GM10266 (cell line): ENCODE measurements at regions not wholly inside any gene's neighbourhood (a gene's known extent, or its start where the extent isn't known, plus 50 kb on each side); places are given as distances from the start of the nearest gene placed in this dataset.

Experiments used
- DNase-seq: peaks from one replicate; pipeline ENCODE4 v3.0.0; 2012; ENCODE audit errors: extremely low spot score
- TF ChIP-seq, protein P1 (sequence below): IDR thresholded peaks from 2 replicates; pipeline ENCODE4 v1.5.1; 2012; ENCODE audit warnings: mild to moderate bottlenecking, low read depth; ENCODE audit not compliant: control insufficient read depth, insufficient read depth; ENCODE audit errors: missing control alignments

DNA sequence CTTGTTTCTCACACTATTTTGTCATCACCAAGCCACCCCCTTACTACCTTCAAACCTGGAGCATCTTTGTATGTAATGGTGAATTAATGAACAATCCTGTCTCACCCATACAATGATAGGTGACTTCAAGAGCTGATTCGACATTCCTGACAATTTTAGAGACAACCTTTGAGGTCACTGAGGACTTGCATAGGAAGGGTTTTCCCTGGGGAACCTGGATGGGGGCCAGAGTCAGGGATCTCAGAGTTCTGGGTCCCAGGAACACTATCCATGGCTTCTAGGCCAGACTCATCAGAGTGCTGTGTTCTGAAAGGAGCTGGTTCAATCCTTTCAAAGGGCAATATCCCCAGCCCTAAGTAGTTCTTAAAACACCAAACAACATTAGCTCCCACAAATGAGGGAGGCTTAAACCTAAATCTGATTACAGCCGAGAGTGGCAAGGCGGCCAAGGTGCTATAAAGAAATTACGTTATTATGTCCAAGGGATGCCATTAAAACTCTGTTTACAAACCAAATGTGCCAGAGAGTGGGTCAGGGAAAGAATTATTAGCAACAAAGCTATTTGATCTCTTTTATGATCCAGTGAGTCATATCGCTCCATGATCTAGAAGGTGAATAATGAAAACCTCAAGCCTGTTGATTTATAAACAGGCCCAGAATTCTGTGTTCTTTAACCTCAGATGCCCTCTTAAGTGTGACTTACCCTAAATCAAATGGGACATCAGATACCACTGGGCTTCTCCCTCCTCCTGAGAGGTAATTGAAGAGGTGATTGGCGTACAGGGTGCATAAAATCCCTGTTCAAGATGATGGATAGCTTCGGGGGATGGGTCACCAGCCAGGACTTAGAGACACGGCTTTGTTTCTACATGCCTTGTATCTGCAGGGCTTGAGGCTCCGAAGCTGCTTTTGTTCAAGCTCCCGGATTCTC lies 230.2 kb upstream of the TBX3 start:
- TF ChIP-seq, protein P1, sequence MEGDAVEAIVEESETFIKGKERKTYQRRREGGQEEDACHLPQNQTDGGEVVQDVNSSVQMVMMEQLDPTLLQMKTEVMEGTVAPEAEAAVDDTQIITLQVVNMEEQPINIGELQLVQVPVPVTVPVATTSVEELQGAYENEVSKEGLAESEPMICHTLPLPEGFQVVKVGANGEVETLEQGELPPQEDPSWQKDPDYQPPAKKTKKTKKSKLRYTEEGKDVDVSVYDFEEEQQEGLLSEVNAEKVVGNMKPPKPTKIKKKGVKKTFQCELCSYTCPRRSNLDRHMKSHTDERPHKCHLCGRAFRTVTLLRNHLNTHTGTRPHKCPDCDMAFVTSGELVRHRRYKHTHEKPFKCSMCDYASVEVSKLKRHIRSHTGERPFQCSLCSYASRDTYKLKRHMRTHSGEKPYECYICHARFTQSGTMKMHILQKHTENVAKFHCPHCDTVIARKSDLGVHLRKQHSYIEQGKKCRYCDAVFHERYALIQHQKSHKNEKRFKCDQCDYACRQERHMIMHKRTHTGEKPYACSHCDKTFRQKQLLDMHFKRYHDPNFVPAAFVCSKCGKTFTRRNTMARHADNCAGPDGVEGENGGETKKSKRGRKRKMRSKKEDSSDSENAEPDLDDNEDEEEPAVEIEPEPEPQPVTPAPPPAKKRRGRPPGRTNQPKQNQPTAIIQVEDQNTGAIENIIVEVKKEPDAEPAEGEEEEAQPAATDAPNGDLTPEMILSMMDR = no peak
- DNase-seq = no peak

DNA sequence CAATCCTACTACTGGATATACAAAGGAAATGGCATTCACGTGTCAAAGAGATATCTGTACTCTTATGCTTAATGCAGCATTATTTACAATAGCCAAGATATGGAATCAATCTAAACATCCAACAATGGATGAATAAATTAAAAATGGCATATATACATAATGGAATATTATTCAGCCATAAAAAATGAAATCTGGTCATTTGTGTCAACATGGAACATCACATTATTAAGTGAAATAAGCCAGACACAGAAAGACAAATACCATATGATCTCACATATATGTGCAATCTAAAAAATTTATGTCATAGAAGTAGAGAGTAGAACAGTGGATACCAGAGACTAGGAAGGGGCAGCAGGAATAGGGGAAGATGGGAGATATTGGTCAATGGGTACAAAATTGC lies 228.8 kb upstream of the TBX3 start:
- DNase-seq = no peak
- TF ChIP-seq, protein P1 = no peak

DNA sequence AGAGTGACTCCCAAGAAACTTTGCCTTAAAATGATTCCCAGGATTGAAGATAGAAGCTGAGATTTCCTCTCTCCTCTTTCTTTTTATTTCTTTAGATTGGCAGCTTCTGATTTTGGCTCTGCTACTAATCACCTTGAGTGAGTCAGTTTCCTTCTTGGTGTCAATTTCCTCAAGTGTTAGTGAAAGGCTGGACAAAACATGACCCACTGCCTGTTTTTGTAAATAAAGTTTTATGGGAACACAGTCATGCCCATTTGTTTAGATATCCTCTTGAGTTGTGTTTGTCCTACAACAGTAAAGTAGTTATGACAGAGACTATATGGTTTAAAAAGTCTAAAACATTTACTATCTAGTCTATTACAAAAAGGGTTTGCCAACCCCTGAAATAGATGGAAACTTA lies 227.2 kb upstream of the TBX3 start:
- no peak for DNase-seq
- TF ChIP-seq, protein P1 = no peak

DNA sequence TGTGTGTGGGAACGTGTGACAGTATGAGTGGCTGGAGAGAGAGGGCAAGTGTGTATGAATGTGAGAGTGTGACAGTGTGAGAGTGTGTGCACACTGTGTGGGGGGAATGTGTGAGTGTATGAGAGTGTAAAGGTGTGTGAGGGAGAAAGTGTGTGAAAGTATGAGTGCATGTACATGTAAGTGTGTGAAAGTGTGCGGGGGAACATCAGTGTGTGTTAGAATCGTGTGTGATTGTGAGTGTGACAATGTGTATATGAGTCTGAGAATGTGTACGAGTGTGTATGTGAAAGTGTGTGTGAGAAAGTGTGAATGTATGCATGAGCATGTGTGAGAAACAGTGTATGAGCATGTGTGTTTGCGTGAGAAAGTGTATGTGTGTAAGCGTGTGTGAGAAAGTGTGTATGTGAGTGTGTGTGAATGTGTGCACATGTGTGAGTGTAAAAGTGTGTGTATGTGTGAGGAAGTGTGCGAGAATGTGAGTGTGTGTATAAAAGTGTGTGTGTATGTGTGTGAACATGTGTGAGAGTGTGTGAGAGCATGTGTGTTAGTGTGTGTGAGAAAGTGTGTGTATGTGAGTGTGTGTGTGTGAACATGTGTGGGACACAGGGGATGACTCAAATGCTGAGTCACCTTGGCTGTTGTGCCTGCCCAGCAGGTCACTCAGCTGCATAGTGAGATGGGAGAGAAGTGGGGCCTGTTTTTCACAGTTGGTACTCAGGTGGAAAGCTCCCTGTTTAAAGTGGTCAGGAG lies 220.5 kb upstream of the TBX3 start:
- DNase-seq = no peak

DNA sequence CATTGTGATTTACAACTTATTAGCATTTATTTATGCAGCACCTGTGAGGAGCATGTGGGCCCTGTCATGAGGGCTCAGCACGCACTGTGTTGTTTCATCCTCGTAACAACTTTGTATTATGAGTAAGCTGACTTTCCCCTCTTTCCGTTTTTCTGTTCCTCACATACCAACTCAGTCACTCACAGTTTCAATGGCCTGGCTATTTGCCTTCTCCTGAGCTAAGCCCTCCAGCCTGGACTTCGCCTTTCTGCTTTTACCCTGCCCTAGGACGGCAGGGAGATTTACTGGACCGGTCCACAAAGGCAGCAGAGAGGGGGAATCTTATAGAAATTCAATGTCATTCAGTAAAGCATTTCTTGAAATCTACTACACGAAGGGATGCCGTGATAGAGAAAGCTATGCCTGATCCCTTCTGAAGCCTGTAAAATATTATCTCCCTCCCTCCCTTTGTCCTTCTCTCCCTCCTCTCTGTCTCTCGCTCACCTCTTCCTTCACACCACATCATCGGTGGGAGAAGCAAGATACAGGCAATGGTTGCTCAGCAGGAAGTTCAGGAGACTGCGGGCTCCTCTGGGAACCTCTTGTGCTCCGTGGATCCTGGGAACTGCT lies 219.2 kb upstream of the TBX3 start:
- TF ChIP-seq, protein P1 = no peak
- no peak for DNase-seq

More for the DNA sequence above, 220.5 kb upstream of the TBX3 start:
- TF ChIP-seq, protein P1 = no peak

DNA sequence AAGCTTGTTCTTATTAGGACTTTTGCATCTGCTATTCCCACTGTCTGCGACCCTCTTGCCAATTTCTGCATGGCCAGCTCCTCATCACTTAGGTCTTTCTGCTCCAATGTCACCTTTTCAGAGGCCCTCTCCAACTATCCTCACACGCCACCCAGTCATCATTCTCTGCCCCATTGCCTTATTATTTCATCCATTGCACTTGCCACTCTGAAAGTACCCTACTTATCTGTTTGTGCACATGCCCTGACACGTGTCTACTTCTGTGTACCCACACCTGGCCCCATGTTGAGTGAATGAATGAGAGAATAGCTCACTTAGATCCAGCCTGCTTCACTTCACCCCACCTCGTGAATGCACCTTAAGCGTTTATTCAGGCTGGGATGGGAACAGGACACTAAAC lies 218.7 kb upstream of the TBX3 start:
- no peak for DNase-seq
- TF ChIP-seq, protein P1 = no peak
